HEK293T (cell line): ENCODE measurements at regions not wholly inside any gene's neighbourhood (a gene's known extent, or its start where the extent isn't known, plus 50 kb on each side); places are given as distances from the start of the nearest gene placed in this dataset.

Experiments used
- ELF4 ChIP-seq: fragments of 450-650 bp; IDR thresholded peaks from 2 replicates; pipeline ENCODE4 v1.6.1; 2017; ENCODE audit warnings: antibody characterized with exemption
- HDGF ChIP-seq: fragments of 450-650 bp; IDR thresholded peaks from 2 replicates; pipeline ENCODE4 v1.6.1; 2017; ENCODE audit warnings: antibody characterized with exemption, borderline replicate concordance
- L3MBTL2 ChIP-seq: fragments of 450-650 bp; conservative IDR thresholded peaks from 2 replicates; pipeline ENCODE4 v1.6.1; 2016; ENCODE audit warnings: mild to moderate bottlenecking
- LEF1 ChIP-seq: fragments of 450-650 bp; IDR thresholded peaks from 2 replicates; pipeline ENCODE4 v1.6.1; 2017; ENCODE audit warnings: mild to moderate bottlenecking, borderline replicate concordance
- SP1 ChIP-seq: fragments of 450-650 bp; IDR thresholded peaks from 2 replicates; pipeline ENCODE4 v1.6.1; 2017
- ZNF384 ChIP-seq: fragments of 450-650 bp; IDR thresholded peaks from 2 replicates; pipeline ENCODE4 v1.6.1; 2016

DNA sequence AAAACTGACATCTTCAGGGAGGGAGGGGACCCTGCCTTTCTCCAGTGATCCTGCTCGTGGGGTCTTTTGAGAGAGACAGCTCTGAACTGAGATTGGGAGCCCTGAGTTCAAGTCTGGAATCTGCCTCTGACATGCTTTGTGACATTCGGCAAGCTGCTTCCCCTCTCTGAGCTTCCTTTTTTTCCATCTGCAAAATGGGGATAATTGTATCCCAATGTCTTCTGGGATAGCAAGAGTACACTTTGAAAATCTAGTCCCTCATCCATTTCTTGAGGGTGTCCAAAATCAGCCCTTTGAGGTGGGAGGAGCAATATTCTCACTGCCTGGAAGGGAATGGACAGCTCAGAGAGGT lies 186.3 kb downstream of the RGS3 start:
- TF ChIP-seq SP1 (no peak), ELF4 (no peak), HDGF (no peak), ZNF384 (no peak), LEF1 (no peak), L3MBTL2 (no peak)
